ENCODE measurements at regions not wholly inside any gene's neighbourhood (a gene's known extent, or its start where the extent isn't known, plus 50 kb on each side); places are given as distances from the start of the nearest gene placed in this dataset.
A peak's percentile ranks its signal among the peaks of the same experiment; 100 is the strongest.

- no peak for TF ChIP-seq CTCF (conservative IDR thresholded peaks at IDR 0.05; ENCODE audit: low read depth, low read length)
- H3K4me3 ChIP-seq (ENCODE audit: low read depth, low read length): no peak overlapping the region
These were observed 177.3 kb upstream of the NTM start for GRCh38 chr11:131193031-131193501.

GRCh38 chr11:131194726-131195125, 175.7 kb upstream of the NTM start:
- H3K4me3 ChIP-seq (ENCODE audit: low read depth, low read length): no peak overlapping the region
- no peak for TF ChIP-seq CTCF (conservative IDR thresholded peaks at IDR 0.05; ENCODE audit: low read depth, low read length)
- no peak for DNase-seq (ENCODE audit: low read depth)

More at GRCh38 chr11:131193031-131193501, 177.3 kb upstream of the NTM start:
- no peak for DNase-seq (ENCODE audit: low read depth)

DNA sequence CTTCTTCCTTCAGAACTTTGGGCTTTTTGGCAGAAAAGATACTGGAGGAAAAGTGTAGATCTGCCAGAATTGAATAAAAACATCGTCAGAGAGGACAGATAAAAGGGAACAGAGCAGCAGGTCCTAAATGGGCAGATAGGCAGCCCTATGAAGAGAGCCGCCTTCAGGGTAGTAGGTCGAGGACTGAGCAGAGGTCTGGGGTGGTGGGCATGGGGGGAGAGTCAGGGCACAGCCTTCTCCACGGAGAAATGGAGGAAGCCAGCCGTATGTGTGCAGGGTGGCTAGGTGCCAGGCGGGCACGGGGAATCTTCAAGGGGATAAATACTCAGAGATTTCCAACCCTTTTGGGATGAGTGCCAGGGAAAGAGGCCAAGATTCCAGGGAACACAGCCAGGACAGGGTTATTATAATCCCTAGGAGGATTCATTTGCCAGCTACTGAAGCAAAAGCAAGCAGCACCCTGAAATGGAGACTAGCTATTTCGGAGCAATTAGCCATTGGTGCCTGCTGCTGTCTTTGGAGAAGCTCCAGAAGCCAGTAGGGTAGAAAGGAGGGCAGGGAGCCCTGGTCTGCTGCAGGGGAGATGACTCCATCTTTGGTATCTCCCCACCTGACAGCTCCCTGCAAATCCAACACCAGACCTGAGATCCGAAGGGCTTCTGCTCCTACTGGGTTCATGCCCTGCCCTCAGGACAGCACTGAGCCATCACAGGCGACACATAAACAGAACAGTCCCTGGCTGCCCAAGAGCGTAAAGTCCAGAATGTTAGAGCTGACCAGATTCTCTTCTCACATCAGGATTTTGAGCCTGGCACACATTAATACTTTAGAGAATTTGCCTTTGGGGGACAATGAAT, 174.5 kb upstream of the NTM start:
- DNase-seq (ENCODE audit: low read depth): peak; percentile 8
- H3K4me3 ChIP-seq (ENCODE audit: low read depth, low read length): no peak overlapping the region
- TF ChIP-seq CTCF (conservative IDR thresholded peaks at IDR 0.05; ENCODE audit: low read depth, low read length): no peak

DNA sequence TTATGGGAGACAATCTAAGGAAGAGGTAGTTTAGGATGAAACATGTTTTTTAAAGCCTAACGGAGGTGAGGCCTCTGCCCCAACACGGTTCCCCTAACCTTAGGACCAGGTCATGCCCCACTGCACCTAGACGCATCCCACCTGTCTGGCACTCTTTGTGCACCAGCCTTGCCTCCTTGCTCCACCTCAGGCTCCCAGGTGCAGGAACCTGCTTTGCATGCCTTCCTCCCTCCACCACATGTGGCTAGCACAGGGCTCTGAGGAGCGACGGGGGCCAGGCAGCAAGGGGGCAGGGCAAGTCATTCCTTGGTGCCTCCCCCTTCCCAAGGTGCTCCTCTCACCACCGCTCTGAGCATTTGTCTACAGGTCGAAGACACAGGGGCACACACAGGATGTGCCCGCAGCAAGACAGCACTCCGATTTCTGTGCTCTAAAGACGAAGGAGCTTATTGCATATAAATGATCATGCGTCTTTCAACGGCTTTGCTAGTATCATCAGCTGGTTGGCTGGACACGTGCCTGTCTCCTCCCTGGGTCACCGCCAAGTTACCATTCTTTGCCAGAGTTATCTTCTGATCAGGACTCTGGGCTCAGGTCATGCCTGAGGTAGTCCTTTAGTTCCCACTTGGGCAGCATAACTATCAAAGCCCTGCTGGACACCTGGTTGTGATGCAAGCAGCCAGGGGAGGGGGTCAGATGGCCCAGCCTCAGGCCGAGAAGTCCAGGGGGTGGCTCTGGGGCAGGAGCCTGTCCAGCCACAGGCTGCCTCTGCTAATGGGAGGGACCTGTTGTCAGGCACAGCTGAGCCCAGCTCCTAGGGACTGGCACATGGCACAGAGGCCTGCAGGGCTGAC, 172.0 kb upstream of the NTM start:
- no peak for DNase-seq (ENCODE audit: low read depth)
- H3K4me3 ChIP-seq (ENCODE audit: low read depth, low read length): no peak overlapping the region
- TF ChIP-seq CTCF (conservative IDR thresholded peaks at IDR 0.05; ENCODE audit: low read depth, low read length): no peak

DNA sequence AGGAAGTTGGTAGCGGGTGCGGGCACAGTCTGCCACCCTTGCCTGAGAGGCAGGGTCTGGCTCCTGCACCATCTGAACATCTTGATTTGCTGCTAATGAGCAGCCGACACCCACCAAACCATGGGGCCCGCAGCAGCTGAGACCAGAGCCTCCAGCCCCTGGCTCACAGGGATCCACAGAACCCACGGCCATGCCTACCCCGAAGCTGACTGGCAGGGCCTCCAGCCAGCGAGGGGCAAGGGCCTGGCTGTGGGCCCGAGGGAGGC, 171.5 kb upstream of the NTM start:
- DNase-seq (ENCODE audit: low read depth): no peak
- TF ChIP-seq CTCF (conservative IDR thresholded peaks at IDR 0.05; ENCODE audit: low read depth, low read length): no peak
- H3K4me3 ChIP-seq (ENCODE audit: low read depth, low read length): no peak overlapping the region

- DNase-seq (ENCODE audit: low read depth): no peak
- no peak for TF ChIP-seq CTCF (conservative IDR thresholded peaks at IDR 0.05; ENCODE audit: low read depth, low read length)
- no peak overlapping the region for H3K4me3 ChIP-seq (ENCODE audit: low read depth, low read length)
These were observed 168.7 kb upstream of the NTM start for GRCh38 chr11:131201674-131202073.
